DMS153 treated with DMSO at 0.1 percent for 48 hours (cell line): ENCODE measurements at regions not wholly inside any gene's neighbourhood (a gene's known extent, or its start where the extent isn't known, plus 50 kb on each side); places are given as distances from the start of the nearest gene placed in this dataset.
A peak's percentile ranks its signal among the peaks of the same experiment; 100 is the strongest.

Source experiments
- DNase-seq: peaks from one replicate; lab custom pipeline; 2025; ENCODE audit not compliant: unreplicated experiment; lab: John Stamatoyannopoulos, UW

DNA sequence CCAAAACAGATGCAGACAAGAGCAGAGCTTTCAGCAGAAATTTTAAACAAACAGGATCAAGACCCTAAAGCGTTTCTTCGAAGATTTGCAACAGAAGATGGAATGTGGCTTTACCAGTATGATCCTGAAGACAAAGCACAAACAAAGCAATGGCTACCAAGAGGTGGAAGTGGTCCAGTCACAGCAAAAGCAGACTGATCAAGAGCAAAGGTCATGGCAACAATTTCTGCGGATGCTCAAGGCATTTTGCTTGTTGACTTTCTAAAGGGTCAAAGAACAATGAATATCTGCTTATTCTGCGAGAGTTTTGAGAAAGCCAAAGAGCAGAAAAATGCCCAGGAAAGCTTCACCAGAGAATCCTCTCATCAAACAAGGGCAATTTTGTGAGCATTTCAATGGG lies 130.4 kb downstream of the MBL2 start:
- DNase-seq, result no peak

DNA sequence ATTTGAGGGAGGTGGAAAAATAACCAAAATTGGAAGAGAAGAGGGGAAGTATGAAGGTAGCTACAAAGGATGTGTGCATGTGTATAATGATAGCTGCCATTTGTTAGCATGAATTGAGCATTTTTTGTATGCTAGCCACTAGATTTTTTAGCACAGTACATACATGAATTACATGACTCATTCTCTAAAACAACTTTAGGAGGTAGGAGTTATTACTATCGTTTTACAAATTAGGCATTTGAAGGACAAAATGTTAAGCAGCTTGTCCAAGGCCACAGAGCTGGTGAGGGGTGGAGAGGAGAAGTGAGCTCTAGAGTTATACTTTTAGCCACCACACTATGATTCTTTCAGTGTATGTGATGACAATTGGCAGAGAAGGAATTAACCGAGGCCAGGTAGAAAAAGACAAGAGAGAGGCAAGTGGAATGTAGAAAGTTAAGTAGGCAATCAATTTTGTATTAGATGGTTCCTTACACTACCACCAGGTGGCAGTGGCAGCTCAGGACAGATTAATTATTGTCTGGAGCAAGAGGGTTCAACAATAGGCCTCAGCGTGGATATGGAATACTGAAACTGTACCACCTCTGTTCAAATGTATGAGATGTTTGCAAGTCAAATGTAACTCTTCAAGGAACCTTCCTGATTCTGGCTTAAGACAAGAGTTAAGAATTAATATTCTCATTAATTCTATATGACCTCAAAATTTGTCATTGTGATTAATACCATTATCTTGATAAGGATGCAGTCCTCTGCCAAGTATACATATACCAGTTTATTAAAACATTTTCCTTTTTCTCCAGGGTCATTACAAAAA lies 128.0 kb downstream of the MBL2 start:
- peak; percentile 31 for DNase-seq

DNA sequence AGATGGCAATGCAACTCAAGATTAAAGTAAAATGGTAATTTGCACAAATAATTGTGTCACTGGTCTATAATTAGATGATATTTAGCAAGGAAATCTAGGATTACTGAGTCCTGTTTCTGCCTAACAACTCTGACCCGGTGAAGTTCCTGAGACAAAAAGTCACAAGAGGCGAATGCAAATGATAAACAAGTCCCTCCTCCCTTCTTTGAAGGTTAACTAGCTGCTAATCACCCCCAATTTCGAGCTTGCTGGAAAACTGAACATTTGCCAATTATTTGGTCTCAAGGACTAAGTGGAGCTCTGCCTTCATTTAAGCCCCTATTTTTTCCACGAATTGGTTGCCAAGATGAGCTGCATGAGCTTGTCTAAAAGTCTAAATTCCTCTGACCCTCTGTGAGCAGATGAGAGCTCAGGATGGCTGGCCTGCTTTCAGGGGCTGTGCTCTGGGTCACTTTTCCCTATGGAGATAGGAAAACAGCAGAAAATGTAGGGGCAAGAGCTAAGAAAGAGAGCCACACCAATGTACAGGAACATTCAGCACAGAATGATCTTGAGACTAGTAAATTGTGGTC lies 127.3 kb downstream of the MBL2 start:
- DNase-seq, result no peak

DNA sequence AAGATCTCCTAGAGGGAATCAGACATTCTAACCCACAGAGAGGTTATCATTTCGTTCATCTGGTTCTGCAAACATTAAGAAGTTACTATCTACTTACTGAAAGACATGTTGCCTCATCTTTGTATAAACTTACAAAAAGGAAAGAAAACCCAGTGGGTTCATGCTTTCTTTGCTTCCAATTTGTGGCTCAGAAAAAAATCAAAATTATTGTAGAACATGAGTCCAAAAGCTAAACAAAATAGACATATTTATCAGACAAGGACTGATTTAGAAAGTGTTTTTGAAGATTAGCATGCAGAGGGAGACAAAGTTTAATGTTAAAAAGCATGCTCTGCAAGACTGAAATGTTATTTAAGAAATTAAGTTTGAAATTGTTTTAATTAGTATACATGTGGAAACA lies 123.1 kb downstream of the MBL2 start:
- no peak for DNase-seq

DNA sequence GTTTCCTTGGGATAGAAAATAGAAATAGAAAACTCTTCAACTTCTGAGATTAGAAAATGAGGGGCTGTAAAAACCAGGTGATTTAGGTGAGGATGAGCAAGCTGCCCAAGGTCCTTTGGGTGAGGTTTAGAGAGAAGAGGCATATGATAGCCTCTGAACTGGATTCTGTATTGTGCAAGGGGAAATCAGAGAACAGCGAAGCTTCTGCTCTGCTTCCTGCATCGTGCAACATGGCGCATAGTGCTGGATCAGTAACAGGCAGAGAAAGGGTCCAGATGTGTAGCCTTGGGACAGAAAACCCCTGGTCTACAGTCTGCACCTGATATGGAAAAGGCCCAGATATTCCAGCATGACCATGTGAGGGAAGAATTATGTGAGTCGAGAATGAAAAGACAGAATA lies 121.7 kb downstream of the MBL2 start:
- no peak for DNase-seq

DNA sequence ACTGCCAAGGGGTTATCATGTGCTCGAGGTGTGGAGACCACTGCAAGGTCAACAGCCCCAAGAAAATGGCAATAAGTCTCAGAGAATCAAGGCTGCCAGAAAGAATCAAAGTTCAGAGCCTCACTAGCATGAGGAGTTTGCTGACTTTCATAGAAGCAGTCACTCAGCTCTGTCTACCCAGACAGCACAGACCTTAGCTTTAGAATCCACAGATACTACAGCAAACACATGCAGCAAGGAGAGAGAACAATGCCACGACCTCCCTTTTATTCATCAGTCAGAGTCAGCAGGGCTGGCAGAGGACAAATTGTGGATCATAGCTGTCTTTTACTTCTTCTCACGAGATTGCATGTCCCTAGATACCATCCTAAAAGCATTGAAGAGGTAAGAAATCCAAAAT lies 121.3 kb downstream of the MBL2 start:
- DNase-seq, result no peak

DNA sequence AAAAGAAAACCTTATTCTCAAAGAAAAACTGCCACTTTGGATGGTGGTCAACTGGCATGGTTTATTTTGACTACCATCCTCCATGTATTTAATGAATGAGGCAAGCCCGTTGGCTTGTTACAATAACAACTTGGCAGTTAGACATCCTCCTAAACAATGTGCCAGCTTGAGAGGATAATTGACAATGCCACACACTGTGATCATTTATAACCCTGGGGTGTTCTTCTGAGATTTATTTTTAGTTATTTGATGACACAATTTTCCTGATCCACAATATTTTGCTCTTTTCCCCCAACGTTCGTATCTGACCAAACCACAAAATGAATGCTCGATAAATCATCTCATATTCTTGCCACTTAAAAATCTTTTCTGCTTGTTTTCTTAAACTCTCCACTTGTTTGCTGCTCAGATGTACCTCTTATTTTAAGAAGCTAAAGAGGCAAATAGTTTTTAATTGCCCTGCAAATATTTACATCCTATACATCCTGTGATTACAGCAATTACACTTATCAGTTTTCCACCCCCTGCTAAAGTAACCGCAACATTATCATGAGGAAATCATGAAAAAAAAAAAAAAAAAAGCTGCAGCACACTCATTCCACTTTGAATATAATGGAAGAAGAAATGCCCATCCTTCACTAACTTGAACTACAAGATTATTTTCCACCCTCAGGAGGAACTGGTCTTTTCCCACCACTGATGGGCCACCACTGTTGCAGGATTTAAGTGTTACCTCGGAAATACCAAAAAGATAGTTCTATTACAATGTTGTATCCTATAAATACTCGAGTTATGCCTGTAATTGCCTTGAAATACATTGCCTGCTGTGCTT lies 119.9 kb downstream of the MBL2 start:
- DNase-seq, result peak; percentile 27

DNA sequence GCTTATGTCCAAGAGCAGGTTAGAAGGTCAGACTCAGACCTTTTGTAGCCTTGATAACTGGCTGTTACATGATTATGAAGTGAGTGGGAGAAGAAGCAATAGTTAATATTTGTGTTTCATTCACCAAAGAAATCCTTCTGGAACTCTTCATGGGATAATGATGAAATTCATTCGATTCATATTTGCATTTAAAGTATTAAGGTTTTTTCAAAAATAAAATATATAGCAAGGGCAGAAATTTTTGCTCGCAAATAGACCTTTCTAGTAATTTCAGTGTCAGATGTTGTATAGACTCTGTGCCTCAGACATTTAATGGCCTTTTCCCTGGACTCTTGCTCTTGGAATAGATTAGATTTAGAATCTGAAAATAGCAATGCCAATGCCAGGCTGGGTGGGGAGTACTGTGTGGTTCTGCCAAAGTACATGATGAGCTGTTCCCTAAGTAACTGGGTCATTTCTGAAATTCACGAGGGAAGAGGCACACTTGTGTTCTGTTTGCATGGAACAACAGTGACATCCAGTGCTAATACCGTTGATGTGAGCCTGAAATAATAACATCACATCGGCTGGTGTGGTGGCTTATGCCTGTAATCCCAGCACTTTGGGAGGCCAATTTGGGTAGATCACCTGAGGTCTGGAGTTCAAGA lies 119.2 kb downstream of the MBL2 start:
- DNase-seq, result no peak

DNA sequence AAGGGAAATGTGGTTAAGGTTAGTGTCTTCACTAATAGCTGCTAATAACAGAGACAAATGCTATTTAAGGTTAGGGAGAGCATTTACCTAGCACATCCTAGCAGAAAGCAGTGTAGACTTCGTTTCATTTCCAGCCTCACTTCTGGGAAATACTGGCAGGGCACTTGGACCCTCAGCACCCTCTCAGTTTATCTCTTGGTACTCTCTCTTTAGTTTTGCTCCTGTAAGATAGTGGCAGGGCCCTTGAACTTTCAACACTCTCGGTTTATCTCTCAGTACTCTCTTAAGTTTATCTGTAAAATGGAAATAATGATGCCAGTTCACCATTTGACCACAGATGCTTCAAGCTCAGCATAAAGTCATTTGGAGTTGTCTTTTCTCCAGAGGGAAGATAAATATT lies 118.4 kb downstream of the MBL2 start:
- no peak for DNase-seq

DNA sequence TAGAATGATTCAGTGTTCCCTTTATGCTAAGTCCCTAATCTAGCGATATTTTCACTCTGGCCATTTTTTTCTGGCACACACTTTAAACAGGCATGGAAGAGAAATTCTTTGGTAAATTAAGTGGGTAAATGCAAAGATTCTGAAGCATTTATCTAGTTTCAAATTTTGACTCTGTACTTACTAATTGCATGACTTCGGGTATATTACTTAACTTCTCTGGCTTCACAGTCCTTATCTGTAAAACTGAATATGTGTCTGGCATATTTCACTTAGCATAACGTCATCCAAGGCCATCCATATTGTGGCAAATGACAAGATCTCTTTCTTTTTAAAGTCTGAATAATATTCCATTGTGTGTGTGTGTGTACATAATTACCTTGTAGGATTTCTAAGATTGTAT lies 114.5 kb downstream of the MBL2 start:
- no peak for DNase-seq

DNA sequence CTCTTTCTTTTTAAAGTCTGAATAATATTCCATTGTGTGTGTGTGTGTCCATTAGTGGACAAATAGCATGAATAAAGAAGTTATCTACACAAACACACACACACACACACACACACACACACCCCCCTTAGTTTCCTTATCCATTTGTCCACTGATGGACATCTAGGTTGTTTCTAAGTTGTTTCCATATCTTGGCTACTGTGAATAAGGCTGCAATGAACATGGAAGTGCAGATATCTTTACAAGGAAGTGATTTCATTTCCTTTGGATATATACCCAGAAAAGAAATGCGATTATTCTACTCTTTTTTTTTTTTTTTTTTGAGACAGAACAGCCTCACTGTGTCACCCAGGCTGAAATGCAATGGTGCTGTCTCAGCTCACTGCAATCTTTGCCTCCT lies 113.5 kb downstream of the MBL2 start:
- DNase-seq, result no peak

DNA sequence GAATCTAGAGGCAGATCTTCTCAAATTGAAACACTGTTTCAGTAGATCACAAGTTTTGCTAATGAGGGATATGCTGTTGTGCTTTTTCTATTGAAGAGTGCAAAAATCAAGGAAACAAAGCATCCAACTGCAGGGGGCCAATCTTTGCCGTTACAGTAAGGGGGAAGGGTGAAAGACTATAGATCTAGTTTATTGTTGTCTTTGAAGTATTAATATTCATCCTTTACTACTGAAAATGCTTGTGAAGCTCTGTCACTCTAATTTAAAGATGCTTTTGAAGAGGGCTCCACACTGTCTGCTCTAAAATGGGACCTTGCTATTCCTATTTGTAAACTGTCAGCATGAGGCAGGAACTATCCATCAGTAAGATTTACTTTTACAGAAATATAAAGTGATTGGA lies 110.3 kb downstream of the MBL2 start:
- DNase-seq, result no peak

DNA sequence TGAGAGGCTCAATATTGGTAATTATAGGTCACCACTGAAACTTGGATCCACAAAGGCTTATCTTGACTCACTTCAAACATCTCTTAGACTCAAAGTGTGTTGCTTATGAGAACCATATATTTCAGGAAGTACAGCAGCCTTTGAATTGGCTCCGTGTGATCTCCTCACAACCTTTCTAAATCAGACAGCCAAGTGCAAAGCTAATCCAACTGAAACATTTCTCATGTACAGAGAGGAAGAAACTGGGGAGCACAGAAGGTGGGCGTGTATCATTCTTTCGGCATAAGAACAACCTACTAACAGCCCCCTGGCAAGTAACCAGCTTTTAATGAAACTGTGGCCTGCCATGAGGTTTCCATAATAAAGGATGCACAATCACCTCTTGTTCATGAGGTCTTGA lies 109.4 kb downstream of the MBL2 start:
- DNase-seq, result no peak

DNA sequence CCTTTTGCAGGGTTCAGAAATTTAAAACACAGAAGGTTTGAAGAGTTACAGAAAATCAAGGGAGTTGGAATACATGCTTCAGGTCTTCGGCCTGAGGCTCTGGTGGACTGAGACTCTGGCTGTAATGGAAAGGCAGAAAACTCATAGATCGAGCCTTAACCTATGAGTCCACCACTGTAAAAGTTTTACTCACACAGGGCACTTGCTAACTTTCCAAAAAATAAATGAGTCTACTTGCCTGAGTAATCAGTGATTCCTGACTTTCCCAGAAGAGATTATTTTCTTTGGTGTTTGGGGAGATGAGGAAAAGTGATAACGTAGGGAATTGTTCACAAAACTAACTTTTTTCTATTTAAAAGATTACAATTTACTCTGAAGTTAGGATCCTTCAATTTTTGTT lies 108.0 kb downstream of the MBL2 start:
- no peak for DNase-seq

DNA sequence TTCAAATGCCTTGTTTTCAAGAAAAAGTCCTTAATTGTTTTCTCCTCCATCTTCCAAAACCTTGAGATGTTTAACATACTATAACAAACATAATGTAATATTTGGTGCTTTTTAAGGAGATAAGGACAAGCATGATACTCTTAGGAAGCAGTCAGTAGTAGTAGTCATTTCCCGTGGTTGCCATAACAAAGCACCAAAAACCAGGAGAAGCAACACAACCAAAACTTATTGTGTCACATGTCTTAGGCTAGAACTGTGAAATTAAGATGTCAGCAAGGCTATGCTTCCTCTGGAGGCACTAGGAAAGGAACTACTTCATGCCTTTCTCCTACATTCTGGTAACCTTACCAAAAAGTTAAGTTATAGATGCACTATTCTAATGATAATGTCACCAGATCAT lies 106.8 kb downstream of the MBL2 start:
- no peak for DNase-seq

DNA sequence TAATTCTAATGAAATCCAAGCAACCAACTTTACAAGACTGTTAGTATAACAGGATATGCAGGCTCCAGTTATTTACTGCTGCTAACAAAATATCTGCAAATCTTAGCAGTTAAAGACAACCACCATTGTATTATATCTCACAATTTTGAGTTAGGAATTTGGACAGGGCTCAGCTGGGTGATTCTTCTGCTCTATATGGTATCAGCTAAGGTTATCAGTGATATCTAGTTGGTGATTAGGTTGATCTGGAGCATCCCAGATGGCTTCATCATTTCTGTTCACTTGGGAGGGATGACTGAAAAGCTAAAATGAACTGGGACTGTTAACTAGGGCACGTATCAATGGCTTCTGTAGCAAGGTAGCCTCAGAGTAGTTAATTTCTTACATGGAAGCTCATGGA lies 105.7 kb downstream of the MBL2 start:
- no peak for DNase-seq

DNA sequence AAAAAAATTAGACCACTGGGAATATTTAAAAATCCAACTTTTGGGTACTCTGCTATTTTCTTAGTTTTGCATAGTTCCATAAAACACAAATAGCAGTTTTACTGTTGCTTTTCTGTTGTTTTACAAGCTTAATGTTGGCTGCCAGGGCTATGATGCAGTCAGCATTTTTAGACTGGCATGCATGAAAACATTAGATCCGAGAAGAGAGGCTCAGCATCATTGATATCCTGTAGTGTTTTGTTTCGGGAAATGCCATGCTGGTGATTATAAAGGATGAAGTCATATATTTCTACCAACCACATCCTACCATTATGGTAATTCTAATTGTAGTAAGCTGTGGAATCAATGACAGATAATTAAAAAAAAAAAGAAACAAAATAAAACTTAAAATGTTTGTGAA lies 104.6 kb downstream of the MBL2 start:
- DNase-seq, result no peak

DNA sequence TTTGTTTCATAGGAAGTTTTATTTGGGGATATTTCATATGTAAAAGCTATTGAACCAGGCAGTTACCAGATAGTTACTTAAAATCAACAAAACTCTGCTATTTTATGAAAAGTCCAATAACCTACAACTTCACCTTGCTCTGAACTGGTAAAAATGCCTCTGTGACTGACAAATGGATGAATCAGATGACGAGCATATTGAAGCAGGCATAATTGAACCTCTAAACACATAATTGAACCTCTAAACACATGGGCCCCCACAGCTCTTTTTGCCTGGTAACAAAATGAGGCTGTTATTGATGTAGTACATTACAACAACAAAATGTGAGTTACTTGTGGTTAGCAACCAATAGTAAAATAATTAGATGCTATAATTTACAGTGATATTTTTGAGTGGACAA lies 99.7 kb downstream of the MBL2 start:
- DNase-seq, result no peak

DNA sequence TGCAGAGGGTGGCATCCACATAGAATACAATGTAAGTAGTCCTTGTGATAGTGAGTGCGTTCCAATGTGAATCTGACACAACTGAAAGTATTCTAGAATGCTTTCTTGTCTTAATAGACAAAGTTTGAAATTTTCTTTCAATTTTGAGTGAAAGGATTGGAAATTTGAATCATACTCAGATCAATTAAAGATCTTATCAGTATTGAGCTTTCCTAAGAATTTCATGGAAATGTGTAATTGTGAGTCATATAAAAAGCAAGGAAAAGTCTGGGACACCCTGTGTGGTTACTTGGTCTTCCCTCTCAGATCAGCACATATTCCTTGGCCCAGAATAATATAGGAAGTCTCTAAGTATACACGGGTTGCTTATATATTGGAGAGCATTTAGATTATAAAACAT lies 99.1 kb downstream of the MBL2 start:
- DNase-seq, result no peak

DNA sequence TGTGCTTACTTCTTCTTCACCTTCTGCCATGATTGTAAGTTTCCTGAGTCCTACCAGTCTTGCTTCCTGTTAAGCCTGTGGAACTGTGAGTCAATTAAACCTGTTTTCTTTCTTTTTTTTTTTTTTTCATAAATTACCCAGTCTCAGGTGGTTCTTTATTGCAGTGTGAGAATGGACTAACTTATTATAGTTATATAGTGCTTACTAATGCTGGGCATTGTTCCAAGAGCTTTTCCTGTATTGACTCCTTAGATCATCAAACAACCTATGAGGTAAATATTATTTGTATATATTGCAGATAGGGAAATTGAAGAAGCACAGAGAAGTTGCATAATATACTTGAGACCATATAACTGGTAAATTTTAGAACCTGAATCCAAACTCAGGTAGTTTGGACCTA lies 98.1 kb downstream of the MBL2 start:
- DNase-seq, result no peak

DNA sequence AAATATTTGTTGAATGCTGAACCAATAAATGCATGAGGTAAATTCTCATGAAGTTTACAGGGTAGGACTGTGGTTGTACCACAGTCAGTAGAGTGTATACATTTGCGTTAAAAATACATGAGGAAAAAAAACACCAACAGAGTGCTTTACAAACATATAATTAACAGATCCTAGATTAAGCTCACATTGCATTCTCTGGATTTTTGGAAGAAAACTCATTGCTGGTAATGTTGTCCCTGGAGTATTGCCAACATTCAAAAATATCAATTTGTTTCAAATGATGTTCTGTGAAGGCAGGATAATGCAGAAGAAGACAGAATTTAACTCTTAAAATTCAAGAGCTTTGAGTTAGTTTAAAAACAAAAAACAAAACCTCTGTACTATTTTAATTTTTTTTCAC lies 95.5 kb downstream of the MBL2 start:
- DNase-seq, result no peak

DNA sequence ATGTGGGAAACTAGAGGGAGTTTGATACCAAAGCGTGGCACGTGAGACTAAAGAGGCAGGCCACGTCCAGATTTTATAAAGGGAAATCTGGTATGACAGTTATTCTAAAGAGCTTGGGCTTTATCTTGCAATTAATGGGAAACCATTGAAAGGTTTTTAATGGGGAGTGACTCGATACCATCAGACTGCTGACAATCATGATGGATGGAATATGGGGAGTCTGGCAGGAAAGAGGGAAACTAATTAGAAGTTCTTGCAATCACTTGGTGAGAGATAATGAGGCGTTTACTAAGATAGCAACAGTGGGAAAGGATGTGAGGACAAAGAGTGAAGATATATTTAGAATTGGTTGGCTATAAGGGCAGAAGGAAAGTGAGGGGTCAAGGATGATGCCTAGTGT lies 94.0 kb downstream of the MBL2 start:
- no peak for DNase-seq
